Hepatocyte (in vitro differentiated cells): ENCODE measurements at regions not wholly inside any gene's neighbourhood (a gene's known extent, or its start where the extent isn't known, plus 50 kb on each side); places are given as distances from the start of the nearest gene placed in this dataset.

Experiments used
- DNase-seq: peaks from one replicate; pipeline ENCODE4 v3.0.0-alpha.2; 2016; ENCODE audit warnings: low spot score
- H2AFZ ChIP-seq: fragments of 200-600 bp; sonication (generic); 2 replicates; pipeline ENCODE4 v1.6.0; 2016; ENCODE audit warnings: antibody characterized with exemption, mild to moderate bottlenecking
- H3K27ac ChIP-seq: fragments of 200-600 bp; sonication (generic); 2 replicates; pipeline ENCODE4 v1.5.1; 2016; ENCODE audit warnings: mild to moderate bottlenecking
- H3K27me3 ChIP-seq: fragments of 200-600 bp; sonication (generic); 2 replicates; pipeline ENCODE4 v1.6.1; 2016
- H3K36me3 ChIP-seq: fragments of 200-600 bp; sonication (generic); replicated peaks from 2 replicates; pipeline ENCODE4 v1.5.1; 2016; ENCODE audit warnings: low read depth; ENCODE audit not compliant: insufficient read depth
- H3K4me1 ChIP-seq: fragments of 200-600 bp; sonication (generic); 2 replicates; pipeline ENCODE4 v1.5.1; 2016; ENCODE audit warnings: mild to moderate bottlenecking, moderate library complexity; ENCODE audit not compliant: insufficient read depth
- H3K4me2 ChIP-seq: fragments of 200-600 bp; sonication (generic); 2 replicates; pipeline ENCODE4 v1.6.0; 2016
- H3K4me3 ChIP-seq: fragments of 200-600 bp; sonication (generic); 2 replicates; pipeline ENCODE4 v1.5.1; 2016; ENCODE audit warnings: mild to moderate bottlenecking
- H3K79me2 ChIP-seq: fragments of 200-600 bp; sonication (generic); 2 replicates; pipeline ENCODE4 v1.6.0; 2017; ENCODE audit warnings: mild to moderate bottlenecking
- H3K9me2 ChIP-seq: fragments of 200-600 bp; sonication (generic); replicated peaks from 2 replicates; pipeline ENCODE4 v1.6.0; 2017; ENCODE audit warnings: mild to moderate bottlenecking; ENCODE audit not compliant: insufficient read depth
- H3K9me3 ChIP-seq: fragments of 200-600 bp; sonication (generic); 2 replicates; pipeline ENCODE4 v1.5.1; 2016; ENCODE audit warnings: low read depth, mild to moderate bottlenecking
- H4K20me1 ChIP-seq: fragments of 200-600 bp; sonication (generic); 2 replicates; pipeline ENCODE4 v1.6.0; 2016; ENCODE audit warnings: mild to moderate bottlenecking; ENCODE audit not compliant: insufficient read depth, poor library complexity, severe bottlenecking
- CTCF ChIP-seq: fragments of 200-600 bp; sonication (generic); IDR thresholded peaks from 2 replicates; pipeline ENCODE4 v1.5.1; 2016; ENCODE audit warnings: antibody characterized with exemption, mild to moderate bottlenecking; ENCODE audit not compliant: poor library complexity
- EZH2 ChIP-seq: fragments of 200-600 bp; sonication (generic); IDR thresholded peaks from 2 replicates; pipeline ENCODE4 v1.6.1; 2016; ENCODE audit warnings: antibody characterized with exemption, mild to moderate bottlenecking, borderline replicate concordance
- EZH2phosphoT487 ChIP-seq: fragments of 200-600 bp; sonication (generic); IDR thresholded peaks from one replicate; pipeline ENCODE4 v1.6.1; 2018; ENCODE audit warnings: antibody characterized with exemption, mild to moderate bottlenecking, low read depth, moderate library complexity; ENCODE audit not compliant: unreplicated experiment, severe bottlenecking
- WGBS: methylation state at CpG from one replicate; pipeline ENCODE4 v1.1.6; 2016; ENCODE audit warnings: low lambda C conversion rate; ENCODE audit errors: missing lambda C conversion rate; 5-methylcytosine and 5-hydroxymethylcytosine counted together

GRCh38 chr2:146997488-146997887, 847.3 kb upstream of the ACVR2A start:
- H3K4me2 ChIP-seq: no peak overlapping the region
- no peak overlapping the region for H3K27ac ChIP-seq
- H3K9me3 ChIP-seq: no peaks in the 10 kb centered on the region
- no peaks in the 10 kb centered on the region for H3K27me3 ChIP-seq
- no peaks in the 10 kb centered on the region for H4K20me1 ChIP-seq
- no peaks in the 10 kb centered on the region for H3K4me1 ChIP-seq
- no peaks in the 10 kb centered on the region for H3K36me3 ChIP-seq
- DNase-seq: no peak
- no peak overlapping the region for H3K4me3 ChIP-seq
- H2AFZ ChIP-seq: no peak overlapping the region
- no peaks in the 10 kb centered on the region for H3K9me2 ChIP-seq
- H3K79me2 ChIP-seq: no peaks in the 10 kb centered on the region
- TF ChIP-seq EZH2 (no peak), EZH2phosphoT487 (no peak), CTCF (no peak)

GRCh38 chr2:146994246-146994645, 850.6 kb upstream of the ACVR2A start:
- Histone ChIP-seq H2AFZ (no peak overlapping the region), H3K9me3 (no peaks in the 10 kb centered on the region), H3K4me2 (no peak overlapping the region), H3K9me2 (no peaks in the 10 kb centered on the region), H3K27me3 (no peaks in the 10 kb centered on the region), H4K20me1 (no peaks in the 10 kb centered on the region), H3K27ac (no peak overlapping the region), H3K79me2 (no peaks in the 10 kb centered on the region), H3K4me1 (no peaks in the 10 kb centered on the region), H3K36me3 (no peaks in the 10 kb centered on the region), H3K4me3 (no peak overlapping the region)
- no peak for DNase-seq
- TF ChIP-seq CTCF: no peak
- no peak for TF ChIP-seq EZH2
- no peak for TF ChIP-seq EZH2phosphoT487
- 90% methylated on average over 1 of the region's 1 CpG for WGBS

- Histone ChIP-seq H3K4me1 (no peaks in the 10 kb centered on the region), H3K36me3 (no peaks in the 10 kb centered on the region)
These were observed 852.4 kb upstream of the ACVR2A start for GRCh38 chr2:146992466-146992865.

More at GRCh38 chr2:146992466-146992865, 852.4 kb upstream of the ACVR2A start:
- Histone ChIP-seq H3K27me3 (no peaks in the 10 kb centered on the region), H3K4me3 (no peak overlapping the region), H3K9me2 (no peaks in the 10 kb centered on the region), H3K79me2 (no peaks in the 10 kb centered on the region), H4K20me1 (no peaks in the 10 kb centered on the region), H3K4me2 (no peak overlapping the region), H2AFZ (no peak overlapping the region), H3K9me3 (no peaks in the 10 kb centered on the region), H3K27ac (no peak overlapping the region)
- WGBS: 98% methylated on average over 2 of the region's 2 CpGs
- no peak for DNase-seq
- no peak for TF ChIP-seq EZH2
- TF ChIP-seq EZH2phosphoT487: no peak
- TF ChIP-seq CTCF: no peak
